HEK293 (cell line): ENCODE measurements at regions not wholly inside any gene's neighbourhood (a gene's known extent, or its start where the extent isn't known, plus 50 kb on each side); places are given as distances from the start of the nearest gene placed in this dataset.
A peak's percentile ranks its signal among the peaks of the same experiment; 100 is the strongest.
"Not testable (repeated sequence)": the region's sequence is repeated elsewhere in the genome, so short reads cannot be mapped to it uniquely, and the experiment has no call there.

ENCODE experiments used
- CTCF ChIA-PET: fragments of 350-600 bp; formaldehyde crosslinking; extraction: SDS; loops from one replicate; lab custom pipeline; 2021; ENCODE audit warnings: antibody characterized with exemption; lab: Yijun Ruan, JAX
- POLR2A ChIA-PET: fragments of 300-600 bp; formaldehyde crosslinking; extraction: SDS; loops from one replicate; lab custom pipeline; 2020; ENCODE audit warnings: antibody characterized with exemption, inconsistent platforms; lab: Yijun Ruan, JAX
- H3K27ac ChIP-seq: fragments of 200-500 bp; sonication (Bioruptor generic); 2 replicates; pipeline ENCODE4 v1.5.1; 2014; ENCODE audit warnings: low read depth, low read length, control low read depth, inconsistent platforms; ENCODE audit errors: extremely low read depth
- H3K36me3 ChIP-seq, 2 experiments: fragments of 200-500 bp in 1 of 2; sonication (Bioruptor generic) in 1 of 2; 1 replicate in 1 of 2; 2 replicates in 1 of 2; pipeline ENCODE4 v1.5.1; 2014 to 2017; ENCODE audit warnings: inconsistent platforms in 2 of 2, low read length in 2 of 2; ENCODE audit not compliant: control insufficient read depth in 2 of 2, insufficient read depth in 1 of 2
- H3K4me1 ChIP-seq: fragments of 200-500 bp; sonication (Bioruptor generic); 2 replicates; pipeline ENCODE4 v1.5.1; 2014; ENCODE audit warnings: mild to moderate bottlenecking, low read length, inconsistent platforms; ENCODE audit not compliant: control insufficient read depth, insufficient read depth
- H3K4me3 ChIP-seq: 2 replicates; pipeline ENCODE4 v1.5.1; 2011; ENCODE audit warnings: low read depth, mild to moderate bottlenecking, control low read depth, low read length, moderate library complexity
- H3K9me3 ChIP-seq: fragments of 200-500 bp; sonication (Bioruptor generic); 2 replicates; pipeline ENCODE4 v1.5.1; 2014; ENCODE audit warnings: low read depth, low read length, inconsistent platforms; ENCODE audit not compliant: control insufficient read depth, insufficient read depth
- BCL11A ChIP-seq: fragments of 450-650 bp; formaldehyde crosslinking; IDR thresholded peaks from 2 replicates; pipeline ENCODE4 v1.5.1; 2016; ENCODE audit warnings: low read depth, missing biosample characterization, missing genetic modification characterization
- GFI1B ChIP-seq: fragments of 450-650 bp; formaldehyde crosslinking; IDR thresholded peaks from 2 replicates; pipeline ENCODE4 v1.5.1; 2016; ENCODE audit warnings: missing biosample characterization, missing genetic modification characterization
- MEIS1 ChIP-seq: sonication (generic); formaldehyde crosslinking; IDR thresholded peaks from 2 replicates; pipeline ENCODE4 v1.8.1; 2022; ENCODE audit warnings: missing genetic modification reagents, mild to moderate bottlenecking, borderline replicate concordance
- OSR2 ChIP-seq: fragments of 450-650 bp; formaldehyde crosslinking; IDR thresholded peaks from 2 replicates; pipeline ENCODE4 v1.5.1; 2016; ENCODE audit warnings: missing biosample characterization, missing genetic modification characterization
- ZIC2 ChIP-seq: fragments of 450-650 bp; formaldehyde crosslinking; IDR thresholded peaks from 2 replicates; pipeline ENCODE4 v1.5.1; 2016; ENCODE audit warnings: missing biosample characterization, missing genetic modification characterization
- ZNF121 ChIP-seq: fragments of 450-650 bp; formaldehyde crosslinking; IDR thresholded peaks from 2 replicates; pipeline ENCODE4 v1.5.1; 2016; ENCODE audit warnings: missing biosample characterization, missing genetic modification characterization
- ZNF341 ChIP-seq: fragments of 450-650 bp; formaldehyde crosslinking; IDR thresholded peaks from 2 replicates; pipeline ENCODE4; 2016; ENCODE audit warnings: low read depth, missing biosample characterization, missing genetic modification characterization
- ZNF394 ChIP-seq: fragments of 450-650 bp; formaldehyde crosslinking; IDR thresholded peaks from 2 replicates; pipeline ENCODE4 v1.5.1; 2016; ENCODE audit warnings: missing biosample characterization, missing genetic modification characterization, mild to moderate bottlenecking, moderate library complexity, borderline replicate concordance
- ZNF423 ChIP-seq: fragments of 450-650 bp; formaldehyde crosslinking; IDR thresholded peaks from 2 replicates; pipeline ENCODE4 v1.5.1; 2016; ENCODE audit warnings: missing biosample characterization, missing genetic modification characterization
- ZNF426 ChIP-seq: fragments of 450-650 bp; formaldehyde crosslinking; IDR thresholded peaks from 2 replicates; pipeline ENCODE4 v1.5.1; 2017; ENCODE audit warnings: missing biosample characterization, missing genetic modification characterization, mild to moderate bottlenecking, inconsistent platforms, moderate library complexity
- ZNF48 ChIP-seq: fragments of 450-650 bp; formaldehyde crosslinking; IDR thresholded peaks from 2 replicates; pipeline ENCODE4 v1.5.1; 2016; ENCODE audit warnings: missing biosample characterization, missing genetic modification characterization
- ZNF501 ChIP-seq: fragments of 450-650 bp; formaldehyde crosslinking; IDR thresholded peaks from 2 replicates; pipeline ENCODE4 v1.5.1; 2016; ENCODE audit warnings: missing biosample characterization, missing genetic modification characterization
- ZNF530 ChIP-seq: fragments of 450-650 bp; formaldehyde crosslinking; IDR thresholded peaks from 2 replicates; pipeline ENCODE4 v1.5.1; 2016; ENCODE audit warnings: low read depth, missing biosample characterization, missing genetic modification characterization
- ZNF600 ChIP-seq: fragments of 450-650 bp; formaldehyde crosslinking; IDR thresholded peaks from 2 replicates; pipeline ENCODE4 v1.5.1; 2016; ENCODE audit warnings: missing biosample characterization, missing genetic modification characterization
- ZNF624 ChIP-seq: fragments of 450-650 bp; formaldehyde crosslinking; IDR thresholded peaks from 2 replicates; pipeline ENCODE4 v1.5.1; 2017; ENCODE audit warnings: missing biosample characterization, missing genetic modification characterization
- TF ChIP-seq, protein P1 (sequence below): fragments of 450-650 bp; formaldehyde crosslinking; optimal IDR thresholded peaks from 2 replicates; pipeline ENCODE3; 2016; ENCODE audit warnings: missing biosample characterization, mild to moderate bottlenecking, missing genetic modification characterization

DNA sequence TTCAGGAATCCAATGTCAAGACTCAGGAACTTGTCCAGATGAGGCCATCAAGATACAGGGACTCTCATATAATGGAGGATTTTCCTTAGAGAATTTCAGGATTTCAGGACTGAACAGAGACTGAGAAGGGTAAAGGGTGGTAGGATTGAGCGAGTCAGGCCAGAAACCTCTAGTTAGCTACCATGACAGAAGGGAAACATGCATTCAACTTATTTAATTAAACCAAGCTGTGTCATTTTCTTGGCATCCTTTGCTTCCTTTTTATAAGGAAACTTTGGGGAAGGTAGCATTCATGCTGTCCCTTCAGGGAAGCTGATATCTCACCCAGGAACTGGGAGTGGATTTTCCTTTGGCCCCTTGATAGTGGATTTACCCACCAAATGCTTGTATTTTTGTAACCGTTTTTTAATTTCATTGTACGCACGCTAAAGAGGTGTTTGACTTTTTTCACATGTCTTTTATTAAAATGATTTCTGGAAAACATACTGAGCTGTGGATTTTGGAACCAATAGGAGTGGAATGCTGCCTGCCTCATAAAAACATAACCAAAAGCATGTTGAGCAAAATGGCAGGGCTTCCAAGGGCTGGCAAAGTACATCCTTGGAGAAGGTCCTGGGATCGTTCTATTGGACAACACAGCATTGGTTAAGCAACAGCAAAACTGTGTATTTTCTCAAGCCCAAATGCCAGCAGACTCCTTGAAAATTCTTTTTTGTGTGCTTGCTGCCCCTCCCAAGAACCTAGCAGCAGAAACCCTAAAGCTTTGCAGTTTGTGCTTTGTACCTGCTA lies 104.5 kb downstream of the CXCL12 start:
- Histone ChIP-seq H3K9me3 (no peaks in the 10 kb centered on the region), H3K4me1 (no peaks in the 10 kb centered on the region), H3K36me3 (no peaks in the 10 kb centered on the region), H3K27ac (no peak overlapping the region), H3K4me3 (no peak overlapping the region)
- no peak for TF ChIP-seq ZNF600 (tag by site-specific recombination)
- TF ChIP-seq ZNF394: no peak
- no peak for TF ChIP-seq MEIS1 (CRISPR knock-in tag)
- TF ChIP-seq ZNF423 (tag by site-specific recombination): no peak
- no peak for TF ChIP-seq ZNF530 (tag by site-specific recombination)
- CTCF ChIA-PET: interaction anchor here (1.3 kb wide), 1 partner anchor 31 kb away, joined by 3 read pairs; no protein-coding TSS in a partner anchor
- POLR2A ChIA-PET: no interaction called here

DNA sequence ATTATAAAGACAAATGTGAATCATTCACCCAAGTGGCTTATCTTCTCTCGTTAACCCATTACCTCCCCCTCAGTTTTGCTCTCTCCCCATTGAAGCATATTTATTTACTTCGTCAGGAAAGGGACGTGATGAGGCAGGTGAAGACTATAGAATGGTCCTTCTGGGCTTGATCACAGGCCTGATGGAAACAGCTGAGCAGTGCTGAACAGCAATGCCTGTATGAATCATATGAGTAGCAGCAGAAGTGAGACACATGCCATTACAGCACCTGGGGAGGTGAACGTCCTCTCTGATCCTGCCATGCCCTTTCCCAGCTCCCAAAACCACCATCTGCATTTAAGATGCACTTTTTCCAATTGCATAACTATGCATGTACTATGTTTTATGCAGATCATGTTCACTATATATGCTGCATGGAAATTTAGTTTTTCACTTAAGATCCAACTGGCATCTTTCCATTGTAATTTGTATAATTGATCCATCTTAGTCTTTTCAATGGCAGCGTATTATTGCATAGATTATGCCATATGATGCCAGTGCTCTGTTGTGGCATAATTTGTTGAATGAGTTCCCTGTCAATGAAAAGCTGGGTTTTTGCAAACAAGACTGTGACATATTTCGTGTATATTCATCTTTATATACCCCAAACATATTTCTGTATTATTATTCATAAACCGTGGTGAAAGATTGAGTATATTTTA lies 105.3 kb downstream of the CXCL12 start:
- POLR2A ChIA-PET: no interaction called here
- no peak for TF ChIP-seq ZNF501 (tag by site-specific recombination)
- TF ChIP-seq, all 188 proteins: peak for 0
- H3K4me1 ChIP-seq: no peaks in the 10 kb centered on the region
- no peak overlapping the region for H3K4me3 ChIP-seq
- no peaks in the 10 kb centered on the region for H3K36me3 ChIP-seq
- CTCF ChIA-PET: interaction anchor here (1.3 kb wide), 1 partner anchor 31 kb away, joined by 3 read pairs; no protein-coding TSS in a partner anchor
- no peaks in the 10 kb centered on the region for H3K9me3 ChIP-seq
- H3K27ac ChIP-seq: no peak overlapping the region

DNA sequence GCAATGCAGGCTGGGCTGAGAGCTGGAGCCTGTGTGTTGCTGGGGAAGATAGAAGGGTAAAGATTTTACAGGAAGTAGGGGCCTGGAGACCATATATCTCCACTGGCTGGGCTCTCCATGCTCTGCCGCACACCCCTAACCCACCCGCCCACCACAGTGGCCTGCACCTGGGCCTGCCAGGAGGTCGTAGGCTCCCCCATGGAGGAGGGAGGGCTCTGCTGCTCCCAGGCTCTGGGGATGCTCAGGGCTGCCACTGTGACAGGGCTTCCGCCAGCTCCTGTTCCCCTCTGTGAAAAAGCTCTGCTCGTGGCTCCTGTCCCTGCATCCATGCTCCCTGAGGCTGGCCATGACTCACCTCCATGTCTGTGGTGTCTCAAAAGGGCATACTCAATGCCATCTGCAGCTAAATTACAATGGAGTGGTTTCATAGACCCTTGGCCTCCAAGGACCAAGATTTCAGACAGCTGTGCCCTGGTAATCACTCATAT lies 106.0 kb downstream of the CXCL12 start:
- ChIA-PET POLR2A (no interaction called here), CTCF (no interaction called here)
- Histone ChIP-seq H3K36me3 (no peaks in the 10 kb centered on the region), H3K9me3 (no peaks in the 10 kb centered on the region), H3K27ac (no peak overlapping the region), H3K4me3 (no peak overlapping the region), H3K4me1 (no peaks in the 10 kb centered on the region)
- TF ChIP-seq OSR2 (tag by site-specific recombination) (no peak), ZIC2 (tag by site-specific recombination) (0 out of 2 replicates have a peak, but pooled peaks have one; percentile 11)

DNA sequence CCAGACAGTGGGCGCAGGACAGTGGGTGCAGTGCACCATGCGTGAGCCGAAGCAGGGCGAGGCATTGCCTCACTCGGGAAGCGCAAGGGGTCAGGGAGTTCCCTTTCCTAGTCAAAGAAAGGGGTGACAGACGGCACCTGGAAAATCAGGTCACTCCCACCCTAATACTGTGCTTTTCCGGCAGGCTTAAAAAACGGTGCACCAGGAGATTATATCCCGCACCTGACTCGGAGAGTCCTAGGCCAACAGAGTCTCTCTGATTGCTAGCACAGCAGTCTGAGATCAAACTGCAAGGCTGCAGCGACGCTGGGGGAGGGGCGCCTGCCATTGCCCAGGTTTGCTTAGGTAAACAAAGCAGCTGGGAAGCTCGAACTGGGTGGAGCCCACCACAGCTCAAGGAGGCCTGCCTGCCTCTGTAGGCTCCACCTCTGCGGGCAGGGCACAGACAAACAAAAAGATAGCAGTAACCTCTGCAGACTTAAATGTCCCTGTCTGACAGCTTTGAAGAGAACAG lies 116.4 kb downstream of the CXCL12 start:
- H3K9me3 ChIP-seq, H3K27ac ChIP-seq, POLR2A ChIA-PET, H3K36me3 ChIP-seq, H3K4me3 ChIP-seq, H3K4me1 ChIP-seq, CTCF ChIA-PET: not testable (repeated sequence)

DNA sequence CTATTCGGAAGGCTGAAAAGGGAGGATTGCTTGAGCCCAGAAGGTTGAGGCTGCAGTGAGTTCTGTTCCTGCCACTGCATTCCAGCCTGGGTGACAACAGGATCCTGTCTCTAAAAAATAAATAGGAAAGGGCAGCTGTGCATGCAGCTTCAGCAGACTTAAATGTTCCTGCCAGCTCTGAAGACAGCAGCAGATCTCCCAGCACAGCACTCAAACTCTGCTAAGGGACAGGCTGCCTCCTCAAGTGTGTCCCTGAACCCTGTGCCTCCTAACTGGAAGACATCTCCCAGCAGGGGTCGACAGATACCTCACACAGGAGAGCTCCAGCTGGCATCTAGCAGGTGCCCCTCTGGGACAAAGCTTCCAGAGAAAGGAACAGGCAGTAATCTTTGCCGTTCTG lies 117.9 kb downstream of the CXCL12 start:
- H3K4me1 ChIP-seq: no peaks in the 10 kb centered on the region
- TF ChIP-seq ZNF423 (tag by site-specific recombination): no peak
- no peak for TF ChIP-seq BCL11A
- TF ChIP-seq ZNF341 (tag by site-specific recombination): no peak
- TF ChIP-seq, protein P1, sequence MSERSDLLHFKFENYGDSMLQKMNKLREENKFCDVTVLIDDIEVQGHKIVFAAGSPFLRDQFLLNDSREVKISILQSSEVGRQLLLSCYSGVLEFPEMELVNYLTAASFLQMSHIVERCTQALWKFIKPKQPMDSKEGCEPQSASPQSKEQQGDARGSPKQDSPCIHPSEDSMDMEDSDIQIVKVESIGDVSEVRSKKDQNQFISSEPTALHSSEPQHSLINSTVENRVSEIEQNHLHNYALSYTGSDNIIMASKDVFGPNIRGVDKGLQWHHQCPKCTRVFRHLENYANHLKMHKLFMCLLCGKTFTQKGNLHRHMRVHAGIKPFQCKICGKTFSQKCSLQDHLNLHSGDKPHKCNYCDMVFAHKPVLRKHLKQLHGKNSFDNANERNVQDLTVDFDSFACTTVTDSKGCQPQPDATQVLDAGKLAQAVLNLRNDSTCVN (tag by site-specific recombination): no peak
- no peak for TF ChIP-seq ZNF48
- TF ChIP-seq ZNF624 (tag by site-specific recombination): no peak
- TF ChIP-seq ZNF121 (tag by site-specific recombination): no peak
- no peak for TF ChIP-seq GFI1B (tag by site-specific recombination)
- TF ChIP-seq ZNF426 (tag by site-specific recombination): no peak
- no peaks in the 10 kb centered on the region for H3K36me3 ChIP-seq
- ChIA-PET CTCF (no interaction called here), POLR2A (no interaction called here)
- no peaks in the 10 kb centered on the region for H3K9me3 ChIP-seq
- H3K27ac ChIP-seq: no peak overlapping the region
- no peak overlapping the region for H3K4me3 ChIP-seq
